Fibroblast of villous mesenchyme (primary cell): ENCODE measurements at regions not wholly inside any gene's neighbourhood (a gene's known extent, or its start where the extent isn't known, plus 50 kb on each side); places are given as distances from the start of the nearest gene placed in this dataset.

ENCODE experiments used
- DNase-seq: peaks from one replicate; pipeline ENCODE4 v3.0.0-alpha.2; 2010; ENCODE audit warnings: low read depth
- H3K4me3 ChIP-seq: 2 replicates; pipeline ENCODE4 v1.5.1; 2011; ENCODE audit warnings: low read depth, mild to moderate bottlenecking, low read length
- TF ChIP-seq, protein P1 (sequence below): IDR thresholded peaks from 2 replicates; pipeline ENCODE4 v1.5.1; 2012; ENCODE audit warnings: low read depth, mild to moderate bottlenecking, low read length; ENCODE audit not compliant: insufficient read depth

DNA sequence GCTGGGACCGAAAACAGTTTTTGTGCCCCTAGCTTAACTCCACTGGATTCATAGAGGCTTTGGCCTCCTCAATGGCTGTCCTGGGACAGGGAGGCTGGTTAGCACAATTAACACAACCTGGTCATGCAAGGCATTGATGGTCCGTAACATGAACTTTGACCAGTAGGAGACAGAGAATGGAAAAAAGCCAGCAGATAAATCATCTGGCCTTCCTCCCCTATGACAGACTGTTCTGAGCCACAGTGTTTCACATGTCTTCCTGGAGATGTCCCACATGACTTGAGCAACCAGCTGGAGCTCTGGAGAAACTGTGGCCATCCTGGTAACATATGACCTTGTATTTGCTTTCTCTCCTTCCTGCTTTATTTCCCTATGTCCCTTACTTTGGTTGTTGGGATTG lies 244.2 kb downstream of the UQCRFS1 start:
- no peak for DNase-seq
- H3K4me3 ChIP-seq = no peak overlapping the region
- TF ChIP-seq, protein P1, sequence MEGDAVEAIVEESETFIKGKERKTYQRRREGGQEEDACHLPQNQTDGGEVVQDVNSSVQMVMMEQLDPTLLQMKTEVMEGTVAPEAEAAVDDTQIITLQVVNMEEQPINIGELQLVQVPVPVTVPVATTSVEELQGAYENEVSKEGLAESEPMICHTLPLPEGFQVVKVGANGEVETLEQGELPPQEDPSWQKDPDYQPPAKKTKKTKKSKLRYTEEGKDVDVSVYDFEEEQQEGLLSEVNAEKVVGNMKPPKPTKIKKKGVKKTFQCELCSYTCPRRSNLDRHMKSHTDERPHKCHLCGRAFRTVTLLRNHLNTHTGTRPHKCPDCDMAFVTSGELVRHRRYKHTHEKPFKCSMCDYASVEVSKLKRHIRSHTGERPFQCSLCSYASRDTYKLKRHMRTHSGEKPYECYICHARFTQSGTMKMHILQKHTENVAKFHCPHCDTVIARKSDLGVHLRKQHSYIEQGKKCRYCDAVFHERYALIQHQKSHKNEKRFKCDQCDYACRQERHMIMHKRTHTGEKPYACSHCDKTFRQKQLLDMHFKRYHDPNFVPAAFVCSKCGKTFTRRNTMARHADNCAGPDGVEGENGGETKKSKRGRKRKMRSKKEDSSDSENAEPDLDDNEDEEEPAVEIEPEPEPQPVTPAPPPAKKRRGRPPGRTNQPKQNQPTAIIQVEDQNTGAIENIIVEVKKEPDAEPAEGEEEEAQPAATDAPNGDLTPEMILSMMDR = no peak

DNA sequence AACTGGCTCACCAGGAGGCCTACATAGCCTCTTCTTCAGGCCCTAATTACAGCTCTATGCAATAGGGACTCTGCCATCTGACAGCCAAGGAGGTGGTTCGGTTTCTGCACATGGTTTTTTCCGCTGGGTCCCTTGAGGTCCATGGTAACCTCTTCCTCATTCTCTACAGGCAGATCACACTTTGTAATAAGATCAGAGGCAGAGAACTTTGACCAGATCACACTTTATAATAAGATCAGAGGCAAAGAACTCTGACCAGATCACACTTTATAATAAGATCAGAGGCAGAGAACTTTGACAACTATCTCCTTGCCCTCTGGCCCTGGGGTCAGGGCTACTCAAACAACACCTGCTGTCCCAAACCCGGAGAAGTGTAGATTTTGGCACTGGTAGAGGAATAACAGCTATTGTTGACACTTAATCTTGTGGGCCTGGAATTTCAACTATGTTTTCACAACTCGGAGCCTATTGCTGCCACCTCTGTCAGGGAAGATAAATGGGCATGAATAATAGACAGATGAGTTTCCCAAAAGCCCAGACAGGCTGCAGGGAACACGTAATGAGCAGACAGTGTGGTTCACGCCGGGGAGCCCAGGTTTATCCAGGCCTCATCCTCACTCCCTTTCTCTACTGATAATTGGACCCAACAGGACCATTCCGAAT lies 246.1 kb downstream of the UQCRFS1 start:
- no peak for DNase-seq
- TF ChIP-seq, protein P1 = no peak
- no peak overlapping the region for H3K4me3 ChIP-seq

DNA sequence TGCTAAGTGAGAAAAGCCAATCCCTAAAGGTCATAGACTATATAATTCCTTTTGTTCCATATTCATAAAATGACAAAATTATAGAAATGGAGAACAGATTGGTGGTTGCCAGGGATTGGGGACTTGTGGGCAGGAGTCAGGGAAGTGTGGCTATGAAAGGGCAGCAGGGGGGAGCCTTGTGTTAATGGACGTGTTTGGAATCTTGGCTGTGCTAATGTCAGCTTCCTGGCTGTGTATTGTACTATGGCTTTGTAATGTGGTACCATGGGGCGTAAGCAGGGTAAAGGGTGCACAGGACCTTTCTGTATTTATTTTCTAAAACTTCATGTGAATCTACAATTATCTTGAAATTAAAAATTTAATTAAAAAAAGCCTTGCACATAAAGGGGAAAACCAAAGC lies 248.5 kb downstream of the UQCRFS1 start:
- TF ChIP-seq, protein P1 = no peak
- no peak overlapping the region for H3K4me3 ChIP-seq
- DNase-seq = no peak

DNA sequence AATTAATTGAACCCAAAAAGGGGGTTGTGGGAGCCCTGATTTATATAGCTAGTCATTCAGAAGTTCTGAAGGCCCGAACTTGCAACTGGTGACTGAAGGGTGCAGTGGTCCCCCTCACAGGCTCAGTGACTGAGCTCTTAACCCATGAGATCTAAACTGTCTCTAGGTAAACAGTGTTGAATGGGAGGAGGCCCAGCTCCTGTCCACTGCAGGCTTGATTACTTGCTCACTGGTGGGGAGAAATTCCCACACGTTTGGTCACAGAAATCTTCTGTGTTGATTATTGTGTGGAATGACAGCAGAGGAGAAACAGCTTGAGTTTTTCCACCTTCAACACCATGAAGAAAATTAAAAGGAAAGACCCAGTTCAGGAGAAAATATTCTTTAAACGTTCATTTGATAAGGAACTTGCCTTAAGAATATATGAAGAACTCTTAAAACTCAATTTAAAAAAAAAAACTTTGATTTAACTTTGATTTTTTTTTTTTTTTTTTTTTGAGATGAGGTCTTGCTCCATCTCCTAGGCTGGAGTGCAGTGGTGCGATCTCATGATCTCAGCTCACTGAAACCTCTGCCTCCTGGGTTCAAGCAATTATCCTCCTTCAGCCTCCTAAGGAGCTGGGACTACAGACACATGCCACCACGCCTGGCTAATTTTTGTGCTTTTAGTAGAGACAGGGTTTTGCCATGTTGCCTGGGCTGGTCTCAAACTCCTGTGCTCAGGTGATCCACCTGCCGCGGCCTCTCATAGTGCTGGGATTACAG lies 249.3 kb downstream of the UQCRFS1 start:
- DNase-seq = no peak
- H3K4me3 ChIP-seq = no peak overlapping the region
- TF ChIP-seq, protein P1 = no peak

DNA sequence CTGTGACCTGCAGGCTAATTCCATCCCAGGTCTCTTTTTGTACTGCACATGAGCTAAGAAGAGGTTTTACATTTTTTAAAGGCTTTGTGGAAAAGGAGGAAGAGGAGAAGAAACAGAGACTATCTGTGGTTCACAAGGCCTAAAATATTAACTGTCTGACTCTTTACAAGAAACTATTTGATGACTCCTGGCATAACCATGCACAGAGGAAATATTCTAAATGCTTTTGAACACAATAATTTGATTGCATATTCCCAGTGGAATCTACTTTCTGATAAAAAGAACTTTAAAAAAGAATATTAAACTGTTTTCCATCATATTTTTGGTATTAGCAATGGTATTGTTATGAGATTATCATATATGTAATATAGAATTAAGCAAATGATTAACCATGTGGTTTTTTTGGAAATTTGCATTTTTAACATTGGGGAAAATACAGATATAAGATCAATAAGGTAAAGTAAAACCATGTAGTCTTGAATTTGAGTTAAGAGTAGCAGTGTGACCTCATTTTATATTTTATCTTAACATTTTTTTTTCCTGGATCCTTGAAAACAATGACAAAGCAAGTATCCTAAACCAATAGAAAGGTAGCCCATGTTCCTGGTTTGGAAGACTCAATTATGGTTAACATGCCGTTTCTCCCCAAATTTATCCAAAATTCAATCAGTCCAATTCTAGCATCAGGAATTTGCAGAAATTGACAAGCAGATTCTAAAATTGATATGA lies 251.0 kb downstream of the UQCRFS1 start:
- no peak overlapping the region for H3K4me3 ChIP-seq
- no peak for DNase-seq

DNA sequence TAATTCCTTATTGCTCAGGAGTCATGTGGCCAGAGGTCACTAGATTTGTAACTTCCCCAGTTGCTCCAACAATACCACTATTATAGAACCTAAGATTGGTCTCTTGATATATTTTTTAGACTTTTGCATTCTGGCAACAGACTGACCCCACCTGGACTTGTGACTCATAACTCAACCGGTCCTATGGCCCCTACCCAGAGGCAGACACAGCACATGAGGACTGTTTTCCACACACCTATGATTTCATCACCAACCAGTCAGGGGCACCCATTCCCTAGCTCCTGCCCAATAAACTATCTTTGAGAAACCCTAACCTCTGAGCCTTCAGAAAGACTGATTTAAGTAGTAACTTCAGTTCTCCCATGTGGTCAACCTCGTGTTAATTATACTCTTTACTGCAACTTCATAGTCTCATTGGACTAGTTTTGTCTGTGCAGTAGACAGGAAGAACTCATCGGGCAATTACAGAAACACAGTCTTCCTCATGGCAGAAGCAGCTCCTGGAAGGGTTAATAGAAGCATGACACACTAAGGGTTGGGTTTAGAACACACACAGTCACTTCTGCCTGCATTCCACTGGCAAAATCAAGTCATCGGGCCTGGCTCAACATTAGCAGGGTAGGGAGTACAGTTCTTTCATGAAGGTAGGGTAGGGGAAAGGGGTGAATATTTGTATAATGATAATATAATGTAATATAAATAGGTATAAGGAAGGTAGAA lies 251.8 kb downstream of the UQCRFS1 start:
- TF ChIP-seq, protein P1 = no peak
- H3K4me3 ChIP-seq = no peak overlapping the region
- DNase-seq = no peak

More for the DNA sequence above, 251.0 kb downstream of the UQCRFS1 start:
- TF ChIP-seq, protein P1 = no peak
